ENCODE measurements at regions not wholly inside any gene's neighbourhood (a gene's known extent, or its start where the extent isn't known, plus 50 kb on each side); places are given as distances from the start of the nearest gene placed in this dataset.

DNA sequence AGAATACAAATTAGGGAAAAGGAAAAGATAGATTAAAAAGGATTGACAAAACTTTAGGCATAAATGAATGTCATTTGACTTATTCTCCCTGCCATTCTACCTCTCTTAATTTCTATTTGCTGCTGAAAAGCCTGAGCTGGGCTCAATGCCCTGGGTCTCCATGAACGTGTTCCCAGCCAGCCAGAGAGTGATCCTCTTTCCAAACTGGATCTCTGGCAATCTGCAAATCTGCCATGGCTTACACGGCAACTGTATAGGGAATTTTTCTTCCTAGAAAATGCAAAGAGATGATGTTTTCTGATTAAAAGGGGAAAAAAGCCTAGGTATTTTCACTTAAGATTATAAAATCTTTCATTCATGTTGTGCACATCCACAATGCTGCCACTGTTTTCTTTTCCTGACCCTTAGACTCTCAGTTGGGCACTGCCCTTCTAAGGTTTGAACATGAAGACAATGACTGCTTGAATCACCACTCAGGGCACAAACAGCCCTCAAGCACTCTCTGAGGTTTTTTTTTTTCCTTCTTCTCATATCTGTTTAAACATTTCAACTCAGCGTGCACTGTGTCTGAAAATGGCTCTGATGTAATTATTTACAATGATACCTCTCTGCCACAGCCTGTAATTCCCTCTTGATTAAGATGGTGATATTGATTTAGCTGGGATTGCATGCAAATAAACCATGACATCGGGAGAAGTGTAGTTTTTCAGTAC, 60.3 kb downstream of the DACT1 start:
- DNase-seq (ENCODE audit: low read depth in 3 of 3) = no peak

DNA sequence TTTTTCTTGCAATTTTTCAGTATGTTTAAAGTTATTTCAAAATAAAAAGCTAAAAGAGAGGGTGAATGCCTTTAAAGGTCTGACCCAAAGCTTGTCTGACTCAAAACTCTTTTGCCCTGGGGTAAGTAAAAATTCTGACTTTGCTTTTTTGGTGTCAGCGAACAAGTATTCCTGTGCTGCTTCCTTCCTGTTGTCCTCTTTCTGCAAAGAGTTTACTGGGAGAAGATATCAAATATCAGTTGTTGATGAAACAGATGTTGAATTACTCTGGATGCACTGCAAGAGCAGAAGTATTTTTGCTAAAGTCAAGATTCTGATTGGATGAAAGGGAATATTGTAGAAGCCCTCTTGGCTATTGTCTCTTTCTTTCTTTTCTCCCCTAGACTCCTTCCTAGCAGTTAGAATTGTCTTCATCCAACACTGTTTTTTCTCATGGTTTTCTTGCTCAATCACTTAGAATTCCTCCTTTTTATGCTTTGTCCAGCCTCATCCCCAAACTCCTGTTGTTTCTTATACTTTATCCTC, 62.0 kb downstream of the DACT1 start:
- no peak for DNase-seq (ENCODE audit: low read depth in 3 of 3)

DNA sequence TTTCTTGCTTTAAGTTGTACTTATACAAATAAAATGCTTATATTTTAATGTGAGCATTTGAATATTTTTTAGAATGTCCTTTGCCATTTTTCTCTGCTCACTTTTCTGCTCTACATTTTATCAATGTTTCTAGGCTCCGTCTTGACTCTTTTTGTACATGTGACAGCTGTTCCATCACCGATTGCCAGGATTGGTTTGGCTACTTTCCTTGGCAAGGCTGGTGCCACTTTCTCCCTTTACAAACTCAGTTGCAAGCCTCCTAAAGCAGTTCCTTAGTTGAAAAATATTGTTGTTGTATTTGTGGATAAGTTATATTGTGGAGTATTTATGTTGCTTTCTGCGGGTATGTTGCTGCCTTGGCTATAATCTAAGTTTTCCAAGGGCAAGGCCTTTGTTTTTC, 63.4 kb downstream of the DACT1 start:
- no peak for DNase-seq (ENCODE audit: low read depth in 3 of 3)

DNA sequence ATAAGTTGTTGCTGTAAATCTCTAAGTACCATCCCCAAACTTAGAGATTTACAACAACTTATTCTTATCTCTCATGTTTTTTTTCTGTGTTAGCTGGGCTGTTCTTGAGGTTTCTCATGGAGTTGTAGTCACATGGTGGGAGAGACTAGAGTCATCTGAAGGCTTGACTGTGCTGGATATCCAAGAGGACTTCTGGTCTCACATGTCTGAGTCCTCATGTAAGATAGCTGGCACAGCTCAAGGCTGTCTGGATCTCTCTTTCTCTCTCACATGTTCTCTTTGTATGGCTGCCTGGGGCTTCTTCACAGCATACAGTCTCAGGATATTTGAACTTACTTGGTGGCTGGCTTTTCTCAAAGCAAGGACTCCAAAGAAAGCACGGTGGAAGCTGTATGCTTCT, 63.8 kb downstream of the DACT1 start:
- DNase-seq (ENCODE audit: low read depth in 3 of 3) = no peak

DNA sequence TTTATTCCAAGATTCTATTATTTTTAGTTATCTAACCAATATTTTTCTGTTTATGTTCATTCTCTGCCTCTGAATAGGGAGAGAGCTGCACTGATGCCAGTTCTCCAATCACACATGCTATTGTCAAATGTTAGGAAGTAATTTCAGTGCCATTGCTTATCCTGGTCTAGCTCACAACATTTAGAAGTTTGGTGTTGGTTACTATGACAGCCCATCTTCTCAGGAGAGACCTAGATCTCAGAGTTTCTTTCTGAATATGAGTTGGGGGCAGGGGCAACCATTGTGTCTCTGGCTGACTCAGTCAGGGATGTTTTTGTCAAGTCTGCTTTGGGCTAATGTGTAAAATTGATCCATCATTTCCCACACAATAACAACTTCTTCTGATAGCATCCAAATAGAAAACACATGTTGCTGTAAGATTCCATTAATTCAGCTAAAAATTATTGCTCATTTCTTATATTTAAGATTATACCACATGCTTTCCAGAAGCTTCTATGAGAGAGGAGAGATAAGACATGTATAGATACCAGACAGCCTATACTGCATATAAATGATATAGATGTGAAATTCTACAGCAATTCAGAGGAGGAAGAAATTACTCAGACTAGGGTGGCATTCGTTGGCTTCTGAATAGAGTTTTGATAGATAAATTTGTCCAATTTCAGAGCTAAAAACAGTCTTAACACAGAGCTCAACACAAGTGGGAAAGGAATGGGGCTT, 64.8 kb downstream of the DACT1 start:
- DNase-seq (ENCODE audit: low read depth in 3 of 3) = no peak

DNA sequence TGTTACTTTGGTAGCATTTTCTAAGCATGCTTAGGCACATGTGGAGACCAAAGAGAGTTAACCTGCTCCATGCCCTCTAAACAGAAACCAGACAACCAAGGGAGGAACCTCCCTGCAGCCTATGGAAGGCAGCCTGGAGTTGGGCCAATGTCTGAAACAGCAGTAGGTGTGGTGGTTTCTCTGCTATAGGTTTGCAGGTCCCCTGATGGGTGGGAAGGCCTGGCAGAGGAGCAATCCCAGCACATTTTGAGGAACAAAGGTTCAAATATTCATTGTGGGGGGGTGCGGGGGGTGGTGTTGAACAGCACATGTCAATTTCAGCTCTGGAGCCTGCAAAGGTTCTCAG, 65.4 kb downstream of the DACT1 start:
- DNase-seq (ENCODE audit: low read depth in 3 of 3) = no peak

DNA sequence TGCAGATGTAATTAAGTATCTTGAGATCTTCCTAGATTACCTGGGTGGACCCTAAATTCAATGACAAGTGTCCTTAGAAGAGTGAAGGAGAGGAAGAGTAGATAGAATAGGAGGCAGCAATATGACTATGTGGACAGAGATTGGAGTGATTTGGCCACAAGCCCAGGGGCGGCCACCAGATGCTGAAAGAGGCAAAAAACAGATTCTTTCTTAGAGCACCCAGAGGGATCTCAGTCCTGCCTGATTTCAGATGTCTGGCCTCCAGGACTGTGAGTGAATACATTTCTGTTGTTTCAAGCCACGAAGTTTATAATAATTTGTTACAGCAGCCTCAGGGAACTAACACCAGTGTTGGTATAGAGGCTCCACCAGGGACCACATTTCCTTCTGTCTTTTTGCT, 67.3 kb downstream of the DACT1 start:
- DNase-seq (ENCODE audit: low read depth in 3 of 3) = no peak

DNA sequence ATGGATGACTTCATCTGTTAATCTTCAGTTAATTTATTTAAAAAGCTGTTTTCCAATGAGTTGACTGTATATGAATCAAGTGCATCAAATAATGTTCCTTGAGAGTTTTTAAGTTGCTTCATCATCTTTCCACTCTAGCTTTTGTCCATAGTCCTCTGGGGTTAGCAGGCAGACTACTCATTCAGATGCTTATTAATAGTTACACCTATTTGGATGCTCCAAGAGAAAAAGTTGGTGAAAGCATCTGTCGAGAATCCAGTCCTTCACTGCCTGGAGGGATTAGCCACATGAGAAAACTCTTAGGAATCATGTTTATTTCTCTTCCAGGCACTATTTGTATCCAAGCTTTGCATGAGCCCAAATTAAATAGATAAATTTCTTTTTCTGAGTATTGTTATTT, 70.2 kb downstream of the DACT1 start:
- DNase-seq (ENCODE audit: low read depth in 3 of 3) = no peak

DNA sequence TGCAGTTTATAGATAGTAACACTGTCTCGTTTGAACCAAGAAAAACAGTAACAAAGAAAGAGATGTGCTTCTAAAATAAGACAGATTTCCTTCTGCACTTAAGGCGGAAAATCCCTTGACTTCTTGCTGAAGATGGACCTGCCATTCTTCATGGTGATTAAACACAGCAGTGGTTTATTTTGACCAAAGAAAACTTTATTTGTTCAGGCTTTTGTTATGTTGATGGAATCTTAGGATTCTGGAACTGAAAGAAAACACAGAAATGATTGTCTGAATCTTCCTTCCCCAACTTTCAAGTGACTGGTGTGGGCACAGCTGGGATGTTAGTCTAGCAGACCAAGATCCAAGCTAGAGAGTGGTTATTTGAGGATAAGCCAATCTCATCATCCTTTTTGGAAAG, 72.2 kb downstream of the DACT1 start:
- DNase-seq (ENCODE audit: low read depth in 3 of 3) = no peak

DNA sequence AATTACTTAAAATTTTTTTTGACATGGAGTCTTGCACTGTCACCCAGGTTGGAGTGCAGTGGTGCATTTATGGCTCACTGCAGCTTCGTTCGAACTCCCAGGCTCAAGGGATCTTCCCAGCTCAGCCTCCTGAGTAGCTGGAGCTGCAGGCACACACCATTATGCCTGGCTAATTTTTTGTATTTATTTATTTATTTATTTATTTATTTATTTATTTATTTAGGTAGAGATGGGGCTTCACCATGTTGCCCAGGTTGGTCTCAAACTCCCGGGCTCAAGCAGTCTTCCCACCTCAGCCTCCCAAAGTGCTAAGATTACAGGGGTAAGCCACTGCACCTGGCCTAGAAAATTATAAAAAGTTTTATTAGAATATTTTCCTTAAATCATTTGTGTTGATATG, 73.6 kb downstream of the DACT1 start:
- no peak for DNase-seq (ENCODE audit: low read depth in 3 of 3)

DNA sequence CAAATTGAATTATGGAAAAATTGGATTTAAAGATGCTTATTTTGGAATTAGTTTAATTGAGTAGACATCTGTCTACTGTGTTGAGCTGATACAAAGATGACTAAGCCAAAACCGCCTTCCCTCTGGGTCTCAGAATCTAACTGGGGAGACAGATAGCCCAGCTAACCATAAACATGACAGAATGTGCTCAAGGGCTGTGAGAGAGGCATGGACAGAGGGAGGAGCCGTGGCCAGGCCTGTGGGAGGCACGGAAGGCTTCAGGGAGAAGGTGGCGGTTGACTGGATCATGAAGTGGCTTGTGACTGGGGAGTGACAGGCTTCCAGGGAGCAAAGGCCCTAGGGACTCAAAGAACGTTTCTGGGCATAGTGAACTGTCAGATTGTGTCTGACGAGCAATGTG, 74.6 kb downstream of the DACT1 start:
- DNase-seq (ENCODE audit: low read depth in 3 of 3) = no peak

DNA sequence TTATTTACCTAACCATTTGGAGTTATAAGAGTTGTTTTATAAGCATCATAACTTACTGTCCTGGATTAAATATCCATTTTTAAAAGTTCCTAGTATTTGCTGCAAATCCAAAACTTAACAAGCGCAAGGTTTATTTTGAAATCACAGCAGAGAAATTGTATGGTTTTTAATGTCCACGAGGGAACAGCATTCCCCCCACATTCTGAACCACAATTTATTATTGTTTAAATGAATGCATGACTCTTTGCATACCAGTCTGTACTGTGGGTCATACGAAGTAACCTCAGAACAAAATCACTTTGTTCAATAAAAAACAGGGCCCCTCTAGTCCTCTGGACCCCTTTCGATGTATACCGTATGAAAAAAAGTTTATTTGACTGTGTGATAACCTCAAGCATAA, 75.9 kb downstream of the DACT1 start:
- no peak for DNase-seq (ENCODE audit: low read depth in 3 of 3)

DNA sequence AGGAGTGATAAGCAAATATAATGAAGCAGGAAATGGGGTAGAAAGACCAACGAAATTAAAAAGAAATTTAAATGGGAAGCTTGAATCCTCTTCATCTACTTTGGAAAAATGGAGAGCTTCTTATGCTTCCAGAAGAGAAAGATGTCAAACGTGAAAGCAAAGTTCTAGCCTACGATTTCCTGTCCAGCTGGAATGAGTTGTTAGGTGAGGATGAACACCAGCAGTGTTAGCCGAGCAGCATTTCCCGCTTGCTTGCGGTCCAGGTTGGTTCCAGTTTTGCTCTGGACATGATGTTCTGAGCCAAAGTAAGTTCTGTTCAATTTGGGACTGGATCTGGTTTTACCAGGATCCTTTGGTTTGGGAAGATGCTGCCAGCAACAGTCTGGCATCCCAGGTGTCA, 78.9 kb downstream of the DACT1 start:
- DNase-seq (ENCODE audit: low read depth in 3 of 3) = no peak

DNA sequence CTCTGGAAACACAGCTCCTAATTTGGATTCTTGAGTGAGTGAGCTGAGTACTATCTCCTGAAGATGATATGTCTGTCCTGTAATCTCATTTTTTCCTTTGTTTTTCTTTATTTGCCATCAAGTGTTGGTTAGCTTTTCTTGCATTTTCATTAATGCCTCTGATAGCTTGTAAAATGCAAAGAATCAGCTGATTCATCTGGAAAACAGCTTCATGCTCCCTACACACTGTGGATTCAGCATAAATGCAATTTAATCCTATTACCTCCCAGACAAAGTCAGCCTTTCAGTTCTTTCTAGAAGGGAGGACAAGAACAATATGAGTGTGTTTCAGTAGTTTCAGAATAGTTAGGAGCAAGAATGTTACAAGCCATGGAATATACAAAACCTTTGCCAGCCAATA, 79.4 kb downstream of the DACT1 start:
- DNase-seq (ENCODE audit: low read depth in 3 of 3) = no peak

DNA sequence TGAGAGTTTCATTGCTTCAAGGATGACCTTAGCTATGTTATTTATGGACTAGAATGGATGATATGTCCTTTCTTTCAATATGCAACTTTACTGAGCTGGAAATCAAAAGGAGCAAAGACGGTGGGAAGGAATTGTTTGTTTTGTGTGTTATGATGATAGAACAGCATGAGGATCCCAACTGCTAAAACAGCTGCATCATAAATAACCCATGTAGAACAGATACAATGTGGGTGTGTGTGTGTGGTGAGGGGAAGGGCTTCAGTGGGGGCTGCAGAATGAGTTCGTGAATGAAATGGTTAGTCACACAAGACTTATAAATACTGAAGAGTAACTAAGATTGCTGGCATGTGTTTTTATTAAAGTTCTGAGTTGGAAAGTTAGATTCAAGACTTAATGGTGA, 80.1 kb downstream of the DACT1 start:
- no peak for DNase-seq (ENCODE audit: low read depth in 3 of 3)

DNA sequence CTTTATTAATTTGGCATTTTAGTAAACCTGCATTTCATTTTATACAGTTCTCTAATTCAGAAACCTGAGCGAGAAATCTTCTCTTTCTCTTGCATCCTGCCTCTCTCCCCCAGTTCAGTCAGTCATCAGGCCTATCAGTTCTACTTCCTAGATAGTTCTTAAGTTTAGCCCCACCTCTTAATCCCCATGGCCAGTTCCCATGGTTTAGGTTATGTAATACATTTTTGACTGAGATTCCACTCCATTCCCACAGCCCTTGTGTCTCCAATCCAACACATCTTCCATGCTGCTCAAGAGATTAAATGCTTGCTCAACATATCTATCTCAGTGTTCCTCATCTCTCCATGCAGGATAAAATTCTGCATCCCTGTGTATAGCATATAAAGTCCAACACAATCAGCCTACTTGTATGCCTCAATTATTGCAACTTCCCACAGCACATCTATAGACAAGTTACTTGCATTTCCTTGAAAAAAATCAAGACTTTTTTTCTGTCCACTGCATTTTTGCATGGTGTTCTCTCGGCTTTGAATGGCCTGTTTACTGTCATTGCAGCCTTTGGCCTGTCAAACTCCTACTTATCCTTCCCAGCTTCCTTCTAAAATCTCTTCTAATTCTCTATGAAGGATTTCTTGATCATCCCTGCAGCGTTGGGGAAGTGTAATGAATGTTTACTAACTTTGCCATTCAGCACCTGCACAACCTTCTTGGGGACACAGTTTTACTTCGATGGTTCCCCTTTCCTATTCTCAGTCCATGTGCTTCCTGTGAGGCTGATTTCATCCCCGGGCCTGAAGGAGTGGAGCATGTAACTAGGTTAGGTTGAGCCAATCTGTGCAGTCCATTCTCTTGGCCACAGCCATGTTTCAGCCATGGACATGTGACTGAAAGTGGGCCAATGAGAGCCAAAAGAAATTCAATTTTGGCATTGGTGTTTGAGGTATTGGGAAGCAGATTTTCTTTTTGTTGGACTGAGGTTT, 80.8 kb downstream of the DACT1 start:
- no peak for DNase-seq (ENCODE audit: low read depth in 3 of 3)

DNA sequence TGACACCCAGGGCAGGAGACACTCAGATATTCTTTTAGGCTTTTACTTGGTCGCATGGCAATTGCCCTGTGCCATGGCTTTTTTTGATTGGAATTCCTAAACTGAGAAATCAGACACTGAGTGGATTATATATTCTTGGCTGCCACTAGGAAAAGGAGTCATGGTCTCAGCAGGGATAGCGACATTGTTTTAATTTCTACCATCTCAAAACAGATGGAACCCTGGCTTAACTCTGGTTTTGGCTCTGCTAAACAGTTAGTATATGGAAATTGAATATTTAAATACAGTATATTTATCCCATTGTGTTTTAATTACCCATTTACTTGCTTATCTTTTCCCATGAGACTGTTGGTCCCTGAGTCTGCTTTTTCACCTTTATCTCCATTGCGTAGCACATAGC, 84.0 kb downstream of the DACT1 start:
- no peak for DNase-seq (ENCODE audit: low read depth in 3 of 3)

DNA sequence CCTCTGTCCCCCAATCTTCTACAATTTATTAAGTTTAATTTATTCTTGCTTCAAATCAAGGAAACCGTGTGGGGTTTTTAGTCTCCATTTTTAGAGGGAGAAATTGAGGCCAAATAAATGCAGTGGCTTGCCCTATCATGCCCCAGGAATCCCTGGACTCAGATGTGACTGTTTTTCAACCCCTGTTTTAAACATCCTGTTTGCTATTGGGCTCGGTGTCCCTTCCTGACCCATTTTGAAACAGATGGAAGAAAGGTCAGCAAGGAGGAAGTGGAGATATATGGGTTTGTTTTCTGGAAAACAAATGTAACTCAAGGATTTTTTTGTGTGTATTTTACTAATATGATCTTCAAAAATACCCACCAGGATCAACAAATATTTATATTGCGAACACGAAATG, 84.7 kb downstream of the DACT1 start:
- DNase-seq (ENCODE audit: low read depth in 3 of 3) = no peak

DNA sequence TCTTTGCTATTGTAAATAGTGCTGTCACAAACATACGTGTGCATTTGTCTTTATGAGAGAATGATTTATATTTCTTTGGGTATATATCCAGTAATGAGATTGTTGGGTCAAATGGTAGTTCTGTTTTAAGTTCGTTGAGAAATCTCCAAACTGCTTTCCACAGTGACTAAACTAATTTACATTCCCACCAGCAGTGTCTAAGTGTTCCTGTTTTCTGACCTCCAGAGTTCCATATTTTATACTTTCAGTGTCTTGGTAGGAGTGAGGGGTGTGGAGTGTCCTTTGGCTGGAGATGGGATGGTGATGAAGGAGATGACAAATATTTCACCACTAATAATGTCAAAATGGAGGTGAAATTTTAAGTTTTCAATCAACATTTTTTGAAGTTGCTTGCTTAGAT, 86.4 kb downstream of the DACT1 start:
- DNase-seq (ENCODE audit: low read depth in 3 of 3) = no peak

DNA sequence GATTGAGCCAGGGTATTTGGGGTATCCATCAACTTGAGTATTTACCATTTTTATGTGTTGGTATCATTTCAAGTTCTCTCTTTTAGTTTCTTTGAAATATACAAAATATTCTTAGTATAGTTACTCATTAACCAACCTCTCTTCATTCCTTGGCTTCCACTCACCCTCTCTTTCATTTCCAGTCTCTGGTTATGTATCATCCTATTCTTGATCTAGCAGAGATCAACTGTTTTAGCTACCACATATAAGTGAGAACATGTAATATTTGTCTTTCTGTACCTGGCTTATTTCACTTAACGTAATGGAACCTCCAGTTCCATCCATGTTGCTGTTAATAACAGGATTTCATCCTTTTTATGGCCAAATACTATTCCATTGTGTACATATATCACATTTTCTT, 86.9 kb downstream of the DACT1 start:
- DNase-seq (ENCODE audit: low read depth in 3 of 3) = no peak

DNA sequence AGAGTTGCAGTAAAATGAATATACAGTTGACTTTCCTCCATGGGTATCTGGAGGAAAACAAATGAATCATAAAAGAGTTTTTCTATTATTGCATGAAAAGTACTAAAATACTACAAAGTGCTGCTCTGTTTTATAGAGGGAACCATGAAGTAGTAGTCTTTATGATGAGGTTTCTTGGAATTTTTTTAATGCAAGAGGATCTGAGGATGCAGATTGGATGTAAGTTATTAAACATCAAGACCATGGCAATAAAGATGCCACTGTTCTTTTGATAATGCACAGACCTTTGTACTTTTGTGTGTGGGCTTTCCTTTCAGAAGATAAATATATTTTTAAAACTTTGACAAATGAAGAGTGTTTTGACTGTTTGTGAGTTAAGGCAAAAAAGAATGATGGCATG, 87.5 kb downstream of the DACT1 start:
- DNase-seq (ENCODE audit: low read depth in 3 of 3) = no peak

DNA sequence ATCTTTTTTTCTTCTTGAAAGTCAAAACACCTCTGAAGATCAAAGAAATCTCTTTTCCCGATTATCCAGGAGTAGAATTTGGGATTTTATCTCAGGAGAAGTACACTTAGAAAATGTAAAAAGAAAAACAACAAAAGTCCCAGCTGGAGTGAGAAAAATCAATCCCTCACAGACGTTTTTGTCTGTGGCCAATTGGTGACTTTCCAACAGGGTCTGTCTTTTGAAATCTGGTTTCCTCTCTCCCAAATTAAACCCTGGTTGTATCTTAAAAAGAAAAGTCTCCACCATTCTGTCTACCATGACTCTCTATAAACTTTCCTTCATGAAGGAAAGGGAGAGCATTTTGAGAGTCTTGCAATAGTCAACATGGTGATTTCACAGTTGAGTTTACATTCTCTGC, 88.1 kb downstream of the DACT1 start:
- DNase-seq (ENCODE audit: low read depth in 3 of 3) = no peak
